EH (cell line): ENCODE measurements at regions not wholly inside any gene's neighbourhood (a gene's known extent, or its start where the extent isn't known, plus 50 kb on each side); places are given as distances from the start of the nearest gene placed in this dataset.

Experiments used
- DNase-seq: peaks from one replicate; pipeline ENCODE4 v3.0.0-alpha.2; 2015; ENCODE audit warnings: low read depth

GRCh38 chr13:68481130-68481529, 1251.0 kb upstream of the PCDH9 start:
- no peak for DNase-seq

- DNase-seq = no peak
Measured at GRCh38 chr13:68473834-68474326, 1243.7 kb upstream of the PCDH9 start.

- no peak for DNase-seq
Measured at GRCh38 chr13:68467160-68467559, 1237.0 kb upstream of the PCDH9 start.

- DNase-seq = no peak
Measured at GRCh38 chr13:68440874-68441273, 1210.7 kb upstream of the PCDH9 start.

GRCh38 chr13:68439817-68440216, 1209.7 kb upstream of the PCDH9 start:
- DNase-seq = no peak

- DNase-seq = no peak
Measured at GRCh38 chr13:68428292-68428691, 1198.2 kb upstream of the PCDH9 start.

GRCh38 chr13:68417801-68418200, 1187.7 kb upstream of the PCDH9 start:
- DNase-seq = no peak

GRCh38 chr13:68410007-68410406, 1179.9 kb upstream of the PCDH9 start:
- DNase-seq = no peak

GRCh38 chr13:68390987-68391386, 1160.9 kb upstream of the PCDH9 start:
- no peak for DNase-seq

- DNase-seq = no peak
Measured at GRCh38 chr13:68386808-68387207, 1156.7 kb upstream of the PCDH9 start.

GRCh38 chr13:68380041-68380973, 1150.2 kb upstream of the PCDH9 start:
- no peak for DNase-seq

GRCh38 chr13:68378294-68378693, 1148.2 kb upstream of the PCDH9 start:
- no peak for DNase-seq

- DNase-seq = no peak
Measured at GRCh38 chr13:68375004-68375403, 1144.9 kb upstream of the PCDH9 start.

- no peak for DNase-seq
Measured at GRCh38 chr13:68369739-68370138, 1139.6 kb upstream of the PCDH9 start.

- DNase-seq = no peak
Measured at GRCh38 chr13:68368922-68369321, 1138.8 kb upstream of the PCDH9 start.

GRCh38 chr13:68359105-68359504, 1129.0 kb upstream of the PCDH9 start:
- no peak for DNase-seq

- no peak for DNase-seq
Measured at GRCh38 chr13:68358294-68358705, 1128.2 kb upstream of the PCDH9 start.

- DNase-seq = no peak
Measured at GRCh38 chr13:68350554-68350953, 1120.4 kb upstream of the PCDH9 start.

- DNase-seq = no peak
Measured at GRCh38 chr13:68347220-68347619, 1117.1 kb upstream of the PCDH9 start.

GRCh38 chr13:68345963-68346531, 1115.9 kb upstream of the PCDH9 start:
- no peak for DNase-seq

- DNase-seq = no peak
Measured at GRCh38 chr13:68323124-68323523, 1093.0 kb upstream of the PCDH9 start.

GRCh38 chr13:68319384-68319783, 1089.2 kb upstream of the PCDH9 start:
- DNase-seq = no peak

- no peak for DNase-seq
Measured at GRCh38 chr13:68304286-68304893, 1074.3 kb upstream of the PCDH9 start.
